ENCODE measurements at regions not wholly inside any gene's neighbourhood (a gene's known extent, or its start where the extent isn't known, plus 50 kb on each side); places are given as distances from the start of the nearest gene placed in this dataset.

DNA sequence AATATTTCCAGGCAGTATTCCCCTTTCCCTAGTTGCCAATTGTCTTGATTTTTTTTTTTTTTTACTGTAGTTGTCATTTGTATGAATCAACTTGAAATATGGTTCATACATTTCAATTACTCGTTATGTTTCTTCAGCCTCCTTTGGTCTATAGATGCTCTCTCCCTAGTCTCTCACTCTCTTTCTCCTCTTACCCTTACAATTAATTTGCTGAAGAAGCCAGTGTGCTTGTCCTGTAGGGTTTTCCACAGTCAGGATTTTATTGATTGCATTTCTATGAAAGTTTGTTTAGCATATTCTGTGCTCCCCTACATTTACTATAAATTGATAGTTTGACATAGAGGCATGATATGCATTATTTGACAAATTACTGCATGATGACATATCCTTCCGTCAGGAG is 112.0 kb upstream of the PRKCQ start:
- no peaks in the 10 kb centered on the region for H3K9me3 Mint-ChIP-seq
- H2BK5ac ChIP-seq (ENCODE audit: insufficient read length, low read length) = no peak overlapping the region
- no peak for DNase-seq

More for the DNA sequence above, 112.0 kb upstream of the PRKCQ start:
- H2AK5ac ChIP-seq (ENCODE audit: insufficient read length, low read length) = no peak overlapping the region
- H3K4ac ChIP-seq (ENCODE audit: low read depth, low read length) = no peak overlapping the region
- H3K27ac ChIP-seq (ENCODE audit: insufficient read length, low read depth, low read length) = no peak overlapping the region
- H3K36me3 Mint-ChIP-seq (ENCODE audit: insufficient read depth in 1 of 3, low read depth in 3 of 3) = no peaks in the 10 kb centered on the region; a peak in 1 of 7 replicates
- no peak overlapping the region for H3K4me2 ChIP-seq (ENCODE audit: insufficient read depth, insufficient read length, low read length)
- H4K20me1 ChIP-seq (ENCODE audit: control insufficient read depth, insufficient read depth, insufficient read length) = no peaks in the 10 kb centered on the region
- no peak overlapping the region for H4K91ac ChIP-seq (ENCODE audit: insufficient read length, low read depth, low read length)
- H3K4me3 Mint-ChIP-seq = no peak overlapping the region
- H2BK15ac ChIP-seq (ENCODE audit: low read depth, low read length) = no peak overlapping the region
- no peaks in the 10 kb centered on the region for H3K27me3 ChIP-seq (ENCODE audit: insufficient read depth, low read length)
- H3K27ac Mint-ChIP-seq = no peak overlapping the region
- no CpG with 5 or more reads among the region's 2 CpGs for WGBS (ENCODE audit: extremely low coverage, insufficient read length, low lambda C conversion rate)
- no peak overlapping the region for H4K5ac ChIP-seq (ENCODE audit: insufficient read length, low read depth, low read length)
- H3K27me3 Mint-ChIP-seq (ENCODE audit: low read depth) = peaks cover 7% of the 10 kb centered on the region; the same call in 1 of the 2 replicates
- H2AFZ ChIP-seq (ENCODE audit: low read length) = no peak overlapping the region
- H4K8ac ChIP-seq (replicated peaks; ENCODE audit: insufficient read length, low read depth, low read length) = no peak overlapping the region
- TF ChIP-seq, protein P1, sequence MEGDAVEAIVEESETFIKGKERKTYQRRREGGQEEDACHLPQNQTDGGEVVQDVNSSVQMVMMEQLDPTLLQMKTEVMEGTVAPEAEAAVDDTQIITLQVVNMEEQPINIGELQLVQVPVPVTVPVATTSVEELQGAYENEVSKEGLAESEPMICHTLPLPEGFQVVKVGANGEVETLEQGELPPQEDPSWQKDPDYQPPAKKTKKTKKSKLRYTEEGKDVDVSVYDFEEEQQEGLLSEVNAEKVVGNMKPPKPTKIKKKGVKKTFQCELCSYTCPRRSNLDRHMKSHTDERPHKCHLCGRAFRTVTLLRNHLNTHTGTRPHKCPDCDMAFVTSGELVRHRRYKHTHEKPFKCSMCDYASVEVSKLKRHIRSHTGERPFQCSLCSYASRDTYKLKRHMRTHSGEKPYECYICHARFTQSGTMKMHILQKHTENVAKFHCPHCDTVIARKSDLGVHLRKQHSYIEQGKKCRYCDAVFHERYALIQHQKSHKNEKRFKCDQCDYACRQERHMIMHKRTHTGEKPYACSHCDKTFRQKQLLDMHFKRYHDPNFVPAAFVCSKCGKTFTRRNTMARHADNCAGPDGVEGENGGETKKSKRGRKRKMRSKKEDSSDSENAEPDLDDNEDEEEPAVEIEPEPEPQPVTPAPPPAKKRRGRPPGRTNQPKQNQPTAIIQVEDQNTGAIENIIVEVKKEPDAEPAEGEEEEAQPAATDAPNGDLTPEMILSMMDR (conservative IDR thresholded peaks at IDR 0.05) = no peak
- H3K23me2 ChIP-seq (ENCODE audit: insufficient read length, low read depth, low read length, poor library complexity, severe bottlenecking) = no peaks in the 10 kb centered on the region
- no peak overlapping the region for H2BK20ac ChIP-seq (ENCODE audit: low read depth, low read length, poor library complexity, severe bottlenecking)
- no peak overlapping the region for H3K14ac ChIP-seq (ENCODE audit: insufficient read depth, low read length)
- no peaks in the 10 kb centered on the region for H3K9me3 ChIP-seq (ENCODE audit: control insufficient read depth, low read depth, low read length)
- no peak overlapping the region for H3K18ac ChIP-seq (ENCODE audit: insufficient read length, low read depth, low read length)
- no peak overlapping the region for H3T11ph ChIP-seq (ENCODE audit: low read length)
- no peaks in the 10 kb centered on the region for H3K79me2 ChIP-seq (ENCODE audit: insufficient read depth, low read length)
- no peak overlapping the region for H2BK120ac ChIP-seq (ENCODE audit: low read depth, low read length, poor library complexity, severe bottlenecking)
- no peaks in the 10 kb centered on the region for H3K4me1 ChIP-seq (ENCODE audit: insufficient read depth, low read length)
- peaks cover 0 to 10% of the 10 kb centered on the region in 2 experiments; a peak in 1 of 4 replicates for H3K4me1 Mint-ChIP-seq
- no peak overlapping the region for H3K23ac ChIP-seq (ENCODE audit: insufficient read length, low read depth, low read length)
- H3K79me1 ChIP-seq (ENCODE audit: insufficient read depth, low read depth, low read length, poor library complexity, severe bottlenecking) = no peaks in the 10 kb centered on the region
- no peak overlapping the region for H3K56ac ChIP-seq (ENCODE audit: insufficient read length, low read depth, low read length)
- no peak overlapping the region for H3K9ac ChIP-seq (ENCODE audit: extremely low read depth, insufficient read length, low read length)
- H2BK12ac ChIP-seq (ENCODE audit: insufficient read length, low read depth, low read length) = no peak overlapping the region

All from H9 (cell line).